B cell (primary cell): ENCODE measurements at regions not wholly inside any gene's neighbourhood (a gene's known extent, or its start where the extent isn't known, plus 50 kb on each side); places are given as distances from the start of the nearest gene placed in this dataset.

ENCODE experiments used
- ATAC-seq: fragments of 200-7000 bp; cut with Tn5 transposase; one replicate; pipeline ENCODE4 v1.10.0; 2021; ENCODE audit warnings: low read depth, mild to moderate bottlenecking, moderate number of reproducible peaks, moderate library complexity
- CTCF ChIA-PET: fragments of 350-600 bp; sonication (Branson Sonifier 250); formaldehyde crosslinking; loops from one replicate; lab custom pipeline; 2021; ENCODE audit warnings: antibody characterized with exemption, inconsistent platforms; lab: Charles Lee
- POLR2A ChIA-PET: fragments of 350-600 bp; sonication (Branson Sonifier 250); formaldehyde crosslinking; loops from one replicate; lab custom pipeline; 2021; ENCODE audit warnings: antibody characterized with exemption; lab: Charles Lee
- DNase-seq: peaks from one replicate; pipeline ENCODE4 v3.0.0; 2013
- H2AFZ ChIP-seq: 2 replicates; pipeline ENCODE4 v1.6.1; 2012; ENCODE audit warnings: mild to moderate bottlenecking, low read depth, low read length; ENCODE audit not compliant: insufficient read depth, poor library complexity, severe bottlenecking
- H3K27ac ChIP-seq, 2 donors: 1 replicate in 1 of 2; 2 replicates in 1 of 2; pipeline ENCODE4 v1.5.1; 2012 to 2013; ENCODE audit warnings: low read length in 2 of 2, mild to moderate bottlenecking in 2 of 2, moderate library complexity in 1 of 2
- H3K27me3 ChIP-seq, 4 experiments: fragments of 200-600 bp in 1 of 4; sonication (generic) in 1 of 4; replicated peaks in 1 of 4; 1 replicate in 2 of 4; 2 replicates in 2 of 4; pipeline versions ENCODE4 v1.6.1 to v1.7.0; 2013 to 2016; ENCODE audit warnings: low read length in 3 of 4, mild to moderate bottlenecking in 2 of 4, mixed read lengths in 1 of 4, moderate library complexity in 1 of 4; ENCODE audit not compliant: insufficient read depth in 4 of 4, control insufficient read depth in 3 of 4; ENCODE audit errors: control extremely low read depth in 1 of 4
- H3K36me3 ChIP-seq, 2 experiments: replicated peaks in 1 of 2; 1 replicate in 1 of 2; 2 replicates in 1 of 2; pipeline versions ENCODE4 v1.6.1 to v1.7.1; 2013; ENCODE audit warnings: low read length in 1 of 2; ENCODE audit not compliant: insufficient read depth in 2 of 2, control insufficient read depth in 1 of 2; ENCODE audit errors: control extremely low read depth in 1 of 2, extremely low read depth in 1 of 2
- H3K4me1 ChIP-seq, 2 donors: fragments of 200-600 bp in 1 of 2; sonication (generic) in 1 of 2; 1 replicate in 1 of 2; 2 replicates in 1 of 2; pipeline versions ENCODE4 v1.5.1 to v1.6.1; 2013 to 2017; ENCODE audit warnings: low read length in 2 of 2; ENCODE audit not compliant: control insufficient read depth in 2 of 2, insufficient read depth in 2 of 2
- H3K4me2 ChIP-seq: replicated peaks from 2 replicates; pipeline ENCODE3; 2012; ENCODE audit warnings: mild to moderate bottlenecking, low read depth, low read length; ENCODE audit not compliant: poor library complexity, severe bottlenecking
- H3K4me3 ChIP-seq, 5 experiments: fragments of 200-600 bp in 1 of 5; sonication (generic) in 1 of 5; 1 replicate in 3 of 5; 2 replicates in 2 of 5; pipeline versions ENCODE4 v1.5.1 to v1.7.0; 2011 to 2016; ENCODE audit warnings: low read length in 4 of 5, mild to moderate bottlenecking in 4 of 5, low read depth in 2 of 5, control low read depth in 1 of 5, moderate library complexity in 1 of 5; ENCODE audit not compliant: insufficient read depth in 1 of 5; ENCODE audit errors: control extremely low read depth in 1 of 5, extremely low read depth in 1 of 5
- H3K79me2 ChIP-seq: fragments of 200-600 bp; sonication (generic); one replicate; pipeline ENCODE4 v1.6.0; 2016; ENCODE audit warnings: low read length; ENCODE audit not compliant: control insufficient read depth, insufficient read depth
- H3K9ac ChIP-seq: fragments of 200-600 bp; sonication (generic); 2 replicates; pipeline ENCODE4 v1.6.1; 2017; ENCODE audit warnings: mild to moderate bottlenecking, low read length, moderate library complexity
- H3K9me3 ChIP-seq, 3 donors: one replicate each; pipeline versions ENCODE4 v1.6.1 to v1.7.1; 2013; ENCODE audit warnings: low read length in 2 of 3; ENCODE audit not compliant: control insufficient read depth in 2 of 3, insufficient read depth in 1 of 3; ENCODE audit errors: control extremely low read depth in 1 of 3
- H4K20me1 ChIP-seq: 2 replicates; pipeline ENCODE4 v1.6.0; 2012; ENCODE audit warnings: mild to moderate bottlenecking, low read length; ENCODE audit not compliant: insufficient read depth, control insufficient read depth, poor library complexity, severe bottlenecking
- H3K27ac Mint-ChIP-seq: one replicate; pipeline ENCODE4 v1.8.0; 2021; ENCODE audit warnings: mixed read lengths
- H3K27me3 Mint-ChIP-seq: one replicate; pipeline ENCODE4 v1.8.0; 2021; ENCODE audit warnings: mixed read lengths
- H3K4me1 Mint-ChIP-seq: one replicate; pipeline ENCODE4 v1.8.0; 2021; ENCODE audit warnings: mixed read lengths
- H3K4me3 Mint-ChIP-seq: one replicate; pipeline ENCODE4 v1.8.0; 2021; ENCODE audit warnings: mixed read lengths
- H3K9me3 Mint-ChIP-seq: one replicate; pipeline ENCODE4 v1.8.0; 2022; ENCODE audit warnings: mixed read lengths; ENCODE audit not compliant: insufficient read depth
- CTCF ChIP-seq: fragments of 200-600 bp; IDR thresholded peaks from one replicate; pipeline ENCODE4 v1.8.0; 2022; ENCODE audit warnings: antibody characterized with exemption, mild to moderate bottlenecking
- EZH2 ChIP-seq: IDR thresholded peaks from 2 replicates; pipeline ENCODE4 v1.6.1; 2012; ENCODE audit warnings: borderline replicate concordance, low read depth, mild to moderate bottlenecking, moderate library complexity, low read length; ENCODE audit not compliant: insufficient read depth, poor library complexity, severe bottlenecking
- WGBS: methylation state at CpG from one replicate; pipeline ENCODE4 v1.1.5; 2013; ENCODE audit warnings: missing lambda C conversion rate; ENCODE audit not compliant: insufficient coverage; 5-methylcytosine and 5-hydroxymethylcytosine counted together
- intact Hi-C: fragments of 100-400 bp; cut with micrococcal nuclease; formaldehyde crosslinking; loops from one replicate; pipeline ENCODE4 v1.10.0; 2022

- Mint-ChIP-seq H3K4me1 (peaks cover 1% of the 10 kb centered on the region), H3K9me3 (no peaks in the 10 kb centered on the region), H3K27me3 (peaks cover 7% of the 10 kb centered on the region), H3K27ac (no peak overlapping the region), H3K4me3 (no peak overlapping the region)
- Histone ChIP-seq H3K79me2 (no peaks in the 10 kb centered on the region), H3K36me3 (no peaks in the 10 kb centered on the region), H3K4me1 (peaks cover under 1 to 7% of the 10 kb centered on the region in 2 donors), H3K4me3 (no peak overlapping the region), H3K27me3 (no peaks in the 10 kb centered on the region), H3K27ac (no peak overlapping the region), H3K9me3 (no peaks in the 10 kb centered on the region), H3K9ac (no peak overlapping the region), H4K20me1 (no peaks in the 10 kb centered on the region), H2AFZ (no peak overlapping the region), H3K4me2 (no peak overlapping the region)
- TF ChIP-seq EZH2 = no peak
- no peak for TF ChIP-seq CTCF
- 63% methylated on average over 1 of the region's 1 CpG for WGBS
- CTCF ChIA-PET = no interaction called here
- POLR2A ChIA-PET = no interaction called here
- intact Hi-C loops = no loop called here
- ATAC-seq = no peak
- DNase-seq = no peak
Observed at GRCh38 chr2:240238201-240238600, 97.7 kb upstream of the OTOS start.

GRCh38 chr2:240238786-240239185 lies 98.3 kb upstream of the OTOS start:
- no peaks in the 10 kb centered on the region for H3K27me3 ChIP-seq

More at GRCh38 chr2:240238786-240239185, 98.3 kb upstream of the OTOS start:
- Histone ChIP-seq H3K27ac (no peak overlapping the region), H3K9me3 (no peaks in the 10 kb centered on the region), H3K79me2 (no peaks in the 10 kb centered on the region), H3K4me3 (no peak overlapping the region), H3K4me1 (peaks cover 0 to 4% of the 10 kb centered on the region in 2 donors), H2AFZ (no peak overlapping the region), H3K9ac (no peak overlapping the region), H3K36me3 (no peaks in the 10 kb centered on the region), H4K20me1 (no peaks in the 10 kb centered on the region), H3K4me2 (no peak overlapping the region)
- TF ChIP-seq CTCF (no peak), EZH2 (no peak)
- H3K27ac Mint-ChIP-seq = no peak overlapping the region
- ATAC-seq = no peak
- POLR2A ChIA-PET = no interaction called here
- H3K9me3 Mint-ChIP-seq = no peaks in the 10 kb centered on the region
- peaks cover 1% of the 10 kb centered on the region for H3K4me1 Mint-ChIP-seq
- CTCF ChIA-PET = no interaction called here
- H3K4me3 Mint-ChIP-seq = no peak overlapping the region
- H3K27me3 Mint-ChIP-seq = peaks cover 7% of the 10 kb centered on the region
- intact Hi-C loops = no loop called here
- WGBS = no CpG with 5 or more reads among the region's 1 CpG
- no peak for DNase-seq
